Neural cell (in vitro differentiated cells): ENCODE measurements at regions not wholly inside any gene's neighbourhood (a gene's known extent, or its start where the extent isn't known, plus 50 kb on each side); places are given as distances from the start of the nearest gene placed in this dataset.

Source experiments
- H2AFZ ChIP-seq: fragments of 200-600, 300-800 bp; sonication (generic), shearing (Covaris generic); 2 replicates; pipeline ENCODE4 v1.6.0; 2014; ENCODE audit warnings: low read depth, mild to moderate bottlenecking, antibody characterized with exemption, low read length, moderate library complexity
- H3F3A ChIP-seq: fragments of 200-600 bp; shearing (Covaris generic); 2 replicates; pipeline ENCODE4 v1.6.1; 2016; ENCODE audit warnings: mild to moderate bottlenecking, moderate library complexity, mixed read lengths, antibody characterized with exemption, low read length; ENCODE audit not compliant: insufficient read depth, poor library complexity, severe bottlenecking
- H3K27ac ChIP-seq: fragments of 200-600, 300-800 bp; sonication (generic), shearing (Covaris generic); 2 replicates; pipeline ENCODE4 v1.5.1; 2014; ENCODE audit warnings: mild to moderate bottlenecking, low read length, moderate library complexity
- H3K27me3 ChIP-seq: fragments of 300-800, 200-600 bp; sonication (generic), shearing (Covaris generic); 2 replicates; pipeline ENCODE4 v1.6.0; 2014; ENCODE audit warnings: mild to moderate bottlenecking, low read depth, low read length, moderate library complexity; ENCODE audit not compliant: insufficient read depth
- H3K36me3 ChIP-seq: fragments of 300-800, 200-600 bp; sonication (generic), shearing (Covaris generic); 2 replicates; pipeline ENCODE4 v1.5.1; 2014; ENCODE audit warnings: mild to moderate bottlenecking, antibody characterized with exemption, low read length, moderate library complexity; ENCODE audit not compliant: insufficient read depth
- H3K4me2 ChIP-seq: fragments of 300-800, 200-600 bp; sonication (generic), shearing (Covaris generic); 2 replicates; pipeline ENCODE4 v1.6.0; 2014; ENCODE audit warnings: mild to moderate bottlenecking, low read length
- H3K4me3 ChIP-seq: fragments of 300-800, 200-600 bp; sonication (generic), shearing (Covaris generic); 2 replicates; pipeline ENCODE4 v1.5.1; 2014; ENCODE audit warnings: mild to moderate bottlenecking, low read length, moderate library complexity
- H3K79me2 ChIP-seq: fragments of 200-600 bp; shearing (Covaris generic); replicated peaks from 2 replicates; pipeline ENCODE4 v1.6.0; 2014; ENCODE audit warnings: mild to moderate bottlenecking, low read length, moderate library complexity; ENCODE audit not compliant: insufficient read depth
- H3K9ac ChIP-seq: fragments of 300-800, 200-600 bp; sonication (generic), shearing (Covaris generic); 2 replicates; pipeline ENCODE4 v1.6.1; 2016; ENCODE audit warnings: mild to moderate bottlenecking, low read length, mixed read lengths
- H3K9me2 ChIP-seq: fragments of 200-600 bp; shearing (Covaris generic); 2 replicates; pipeline ENCODE4 v1.6.1; 2016; ENCODE audit warnings: mild to moderate bottlenecking, low read length, mixed read lengths; ENCODE audit not compliant: insufficient read depth
- H3K9me3 ChIP-seq: fragments of 200-600, 300-800 bp; sonication (generic), shearing (Covaris generic); 2 replicates; pipeline ENCODE4 v1.6.1; 2016; ENCODE audit warnings: mild to moderate bottlenecking, mixed run types, low read length, moderate library complexity, mixed read lengths
- H4K20me1 ChIP-seq: fragments of 200-600 bp; shearing (Covaris generic); 2 replicates; pipeline ENCODE4 v1.6.1; 2016; ENCODE audit warnings: mild to moderate bottlenecking, mixed run types; ENCODE audit not compliant: insufficient read depth
- CTCF ChIP-seq: fragments of 450-650 bp; IDR thresholded peaks from 2 replicates; pipeline ENCODE4 v1.5.1; 2014; ENCODE audit warnings: antibody characterized with exemption, mild to moderate bottlenecking, moderate library complexity; ENCODE audit not compliant: poor library complexity, severe bottlenecking
- EP300 ChIP-seq: fragments of 450-650 bp; conservative IDR thresholded peaks from 2 replicates; pipeline ENCODE4 v1.6.1; 2014; ENCODE audit warnings: antibody characterized with exemption, mild to moderate bottlenecking, moderate library complexity; ENCODE audit not compliant: poor library complexity, severe bottlenecking
- EZH2 ChIP-seq: fragments of 200-600, 300-800 bp; shearing (Covaris generic), sonication (generic); IDR thresholded peaks from 2 replicates; pipeline ENCODE4 v1.6.1; 2014; ENCODE audit warnings: antibody characterized with exemption, low read length, borderline replicate concordance, mild to moderate bottlenecking; ENCODE audit not compliant: insufficient read depth, poor library complexity, severe bottlenecking
- MXI1 ChIP-seq: fragments of 450-650 bp; conservative IDR thresholded peaks from 2 replicates; pipeline ENCODE4 v1.6.1; 2014; ENCODE audit warnings: antibody characterized with exemption, mild to moderate bottlenecking; ENCODE audit not compliant: poor library complexity, severe bottlenecking
- POLR2AphosphoS5 ChIP-seq: IDR thresholded peaks from 2 replicates; pipeline ENCODE4 v1.6.1; 2012
- RAD21 ChIP-seq: fragments of 450-650 bp; conservative IDR thresholded peaks from 2 replicates; pipeline ENCODE4 v1.6.1; 2014; ENCODE audit warnings: antibody characterized with exemption, mild to moderate bottlenecking, moderate library complexity
- SMC3 ChIP-seq: fragments of 450-650 bp; conservative IDR thresholded peaks from 2 replicates; pipeline ENCODE4 v1.6.1; 2014; ENCODE audit warnings: antibody characterized with exemption, mild to moderate bottlenecking, moderate library complexity; ENCODE audit not compliant: poor library complexity
- TAF1 ChIP-seq: IDR thresholded peaks from 2 replicates; pipeline ENCODE4 v1.6.1; 2012; ENCODE audit warnings: low read depth
- TF ChIP-seq, protein P1 (sequence below): IDR thresholded peaks from 2 replicates; pipeline ENCODE4 v1.6.1; 2012; ENCODE audit warnings: borderline replicate concordance

GRCh38 chr14:94935706-94936300, 165.9 kb upstream of the GSC start:
- Histone ChIP-seq H4K20me1 (no peaks in the 10 kb centered on the region), H3K4me3 (no peak overlapping the region), H3K9me3 (no peaks in the 10 kb centered on the region), H2AFZ (no peak overlapping the region), H3K36me3 (no peaks in the 10 kb centered on the region), H3K9me2 (no peaks in the 10 kb centered on the region), H3F3A (no peaks in the 10 kb centered on the region), H3K27me3 (no peaks in the 10 kb centered on the region), H3K4me2 (no peak overlapping the region), H3K9ac (no peak overlapping the region), H3K27ac (no peak overlapping the region), H3K79me2 (no peaks in the 10 kb centered on the region)
- no peak for TF ChIP-seq EZH2
- no peak for TF ChIP-seq EP300
- TF ChIP-seq, protein P1, sequence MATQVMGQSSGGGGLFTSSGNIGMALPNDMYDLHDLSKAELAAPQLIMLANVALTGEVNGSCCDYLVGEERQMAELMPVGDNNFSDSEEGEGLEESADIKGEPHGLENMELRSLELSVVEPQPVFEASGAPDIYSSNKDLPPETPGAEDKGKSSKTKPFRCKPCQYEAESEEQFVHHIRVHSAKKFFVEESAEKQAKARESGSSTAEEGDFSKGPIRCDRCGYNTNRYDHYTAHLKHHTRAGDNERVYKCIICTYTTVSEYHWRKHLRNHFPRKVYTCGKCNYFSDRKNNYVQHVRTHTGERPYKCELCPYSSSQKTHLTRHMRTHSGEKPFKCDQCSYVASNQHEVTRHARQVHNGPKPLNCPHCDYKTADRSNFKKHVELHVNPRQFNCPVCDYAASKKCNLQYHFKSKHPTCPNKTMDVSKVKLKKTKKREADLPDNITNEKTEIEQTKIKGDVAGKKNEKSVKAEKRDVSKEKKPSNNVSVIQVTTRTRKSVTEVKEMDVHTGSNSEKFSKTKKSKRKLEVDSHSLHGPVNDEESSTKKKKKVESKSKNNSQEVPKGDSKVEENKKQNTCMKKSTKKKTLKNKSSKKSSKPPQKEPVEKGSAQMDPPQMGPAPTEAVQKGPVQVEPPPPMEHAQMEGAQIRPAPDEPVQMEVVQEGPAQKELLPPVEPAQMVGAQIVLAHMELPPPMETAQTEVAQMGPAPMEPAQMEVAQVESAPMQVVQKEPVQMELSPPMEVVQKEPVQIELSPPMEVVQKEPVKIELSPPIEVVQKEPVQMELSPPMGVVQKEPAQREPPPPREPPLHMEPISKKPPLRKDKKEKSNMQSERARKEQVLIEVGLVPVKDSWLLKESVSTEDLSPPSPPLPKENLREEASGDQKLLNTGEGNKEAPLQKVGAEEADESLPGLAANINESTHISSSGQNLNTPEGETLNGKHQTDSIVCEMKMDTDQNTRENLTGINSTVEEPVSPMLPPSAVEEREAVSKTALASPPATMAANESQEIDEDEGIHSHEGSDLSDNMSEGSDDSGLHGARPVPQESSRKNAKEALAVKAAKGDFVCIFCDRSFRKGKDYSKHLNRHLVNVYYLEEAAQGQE, result no peak
- no peak for TF ChIP-seq MXI1
- TF ChIP-seq POLR2AphosphoS5, result no peak
- TF ChIP-seq SMC3, result no peak
- no peak for TF ChIP-seq TAF1
- TF ChIP-seq RAD21, result no peak
- no peak for TF ChIP-seq CTCF

DNA sequence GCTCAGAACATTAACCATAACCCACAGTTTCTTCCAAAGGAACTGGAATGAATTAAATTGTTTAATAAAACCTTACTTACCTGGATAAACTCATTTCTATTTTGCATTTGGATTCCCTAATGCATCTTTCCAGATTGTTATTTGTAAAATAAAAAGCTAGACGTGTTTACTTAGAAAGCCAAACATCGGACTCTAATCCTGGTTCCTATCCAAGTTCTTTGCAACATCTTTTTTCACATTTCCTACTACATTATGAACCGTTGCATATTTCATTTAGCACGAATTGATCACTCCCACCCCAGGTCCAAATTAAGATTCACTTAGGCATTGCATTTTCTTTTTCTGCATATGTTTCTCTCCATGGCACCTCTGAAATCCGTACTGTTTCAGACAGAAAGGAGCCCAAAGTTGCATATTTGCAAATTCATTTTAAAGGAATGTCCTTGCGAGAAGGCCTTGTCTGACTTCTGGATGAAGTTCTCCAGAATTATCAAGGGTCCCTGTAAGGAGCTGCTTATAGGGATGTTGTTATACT, 164.4 kb upstream of the GSC start:
- H3F3A ChIP-seq, result no peaks in the 10 kb centered on the region
- no peaks in the 10 kb centered on the region for H3K36me3 ChIP-seq
- no peaks in the 10 kb centered on the region for H3K79me2 ChIP-seq
- no peak overlapping the region for H2AFZ ChIP-seq
- H3K9me3 ChIP-seq, result no peaks in the 10 kb centered on the region
- no peak overlapping the region for H3K4me2 ChIP-seq
- H3K27ac ChIP-seq, result no peak overlapping the region
- no peak overlapping the region for H3K4me3 ChIP-seq
- no peak overlapping the region for H3K9ac ChIP-seq
- H3K27me3 ChIP-seq, result no peaks in the 10 kb centered on the region
- H4K20me1 ChIP-seq, result no peaks in the 10 kb centered on the region
- H3K9me2 ChIP-seq, result no peaks in the 10 kb centered on the region
- TF ChIP-seq, protein P1, result no peak
- TF ChIP-seq SMC3, result no peak
- TF ChIP-seq POLR2AphosphoS5, result no peak
- TF ChIP-seq MXI1, result no peak
